Esophagus muscularis mucosa (tissue), 4 donors: ENCODE measurements at regions not wholly inside any gene's neighbourhood (a gene's known extent, or its start where the extent isn't known, plus 50 kb on each side); places are given as distances from the start of the nearest gene placed in this dataset.

Experiments used
- DNase-seq: peaks from one replicate; pipeline ENCODE4 v3.0.0-alpha.2; 2017; ENCODE audit errors: extremely low spot score
- H3K27ac ChIP-seq, 4 donors: fragments of 200-600 bp; sonication (generic); replicated peaks in 1 of 4; 1 replicate in 3 of 4; 2 replicates in 1 of 4; pipeline ENCODE4 v1.5.1; 2016 to 2019; ENCODE audit warnings: mild to moderate bottlenecking in 1 of 4
- H3K27me3 ChIP-seq, 4 donors: fragments of 200-600 bp; sonication (generic); one replicate each; pipeline versions ENCODE4 v1.5.1 to v1.6.0; 2016 to 2019
- H3K36me3 ChIP-seq, 4 donors: fragments of 200-600 bp; sonication (generic); one replicate each; pipeline ENCODE4 v1.5.1; 2016 to 2019
- H3K4me1 ChIP-seq, 4 donors: fragments of 200-600 bp; sonication (generic); one replicate each; pipeline ENCODE4 v1.5.1; 2016 to 2019
- H3K4me3 ChIP-seq, 4 donors: fragments of 200-600 bp; sonication (generic); 1 replicate in 2 of 4; 2 replicates in 2 of 4; pipeline ENCODE4 v1.5.1; 2016 to 2019; ENCODE audit warnings: mild to moderate bottlenecking in 4 of 4, moderate library complexity in 1 of 4
- H3K9me3 ChIP-seq, 4 donors: fragments of 200-600 bp; sonication (generic); 1 replicate in 3 of 4; 2 replicates in 1 of 4; pipeline ENCODE4 v1.5.1; 2016 to 2019
- EP300 ChIP-seq: sonication (generic); formaldehyde crosslinking; IDR thresholded peaks from one replicate; pipeline ENCODE4 v1.6.1; 2017; ENCODE audit warnings: antibody characterized with exemption
- POLR2A ChIP-seq: fragments of 450-650 bp; IDR thresholded peaks from one replicate; pipeline ENCODE4 v1.6.1; 2017; ENCODE audit warnings: antibody characterized with exemption, moderate library complexity, mild to moderate bottlenecking, low read depth
- POLR2AphosphoS5 ChIP-seq, 2 donors: sonication (generic); formaldehyde crosslinking; IDR thresholded peaks; one replicate each; pipeline ENCODE4 v1.6.1; 2017; ENCODE audit warnings: antibody characterized with exemption in 2 of 2
- WGBS: methylation state at CpG from one replicate; pipeline ENCODE4 v1.1.5; 2018; 5-methylcytosine and 5-hydroxymethylcytosine counted together
- intact Hi-C: fragments of 100-400 bp; cut with DNase I; formaldehyde crosslinking; loops from one replicate; pipeline ENCODE4 v1.15.1; 2023
- TF ChIP-seq, protein P1 (sequence below), 3 experiments: fragments of 200-600 bp in 2 of 3; fragments of 450-650 bp in 1 of 3; sonication (generic) in 2 of 3; IDR thresholded peaks; one replicate each; pipeline ENCODE4 v1.5.1; 2017 to 2019; ENCODE audit warnings: antibody characterized with exemption in 3 of 3, mild to moderate bottlenecking in 2 of 3, moderate library complexity in 1 of 3

DNA sequence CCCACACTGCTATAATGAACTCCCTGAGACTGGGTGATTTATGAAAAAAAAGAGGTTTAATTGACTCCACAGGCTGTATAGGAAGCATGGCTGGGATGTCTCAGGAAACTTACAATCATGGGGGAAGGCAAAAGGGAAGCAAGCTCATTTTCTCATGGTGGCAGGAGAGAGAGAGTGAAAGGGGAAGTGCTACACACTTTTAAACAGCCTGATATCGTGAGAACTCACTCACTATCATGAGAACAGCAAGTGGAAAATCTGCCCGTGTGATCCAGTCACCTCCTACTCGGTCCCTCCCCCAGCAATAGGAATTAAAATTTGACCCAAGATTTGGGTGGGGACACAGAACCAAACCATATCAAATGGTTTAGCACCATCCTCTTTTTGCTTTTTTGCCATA lies 116.6 kb upstream of the CEP162 start:
- 70% methylated on average over 3 of the region's 3 CpGs for WGBS
- H3K36me3 ChIP-seq: no peaks in the 10 kb centered on the region
- H3K27me3 ChIP-seq: no peaks in the 10 kb centered on the region
- no peaks in the 10 kb centered on the region for H3K4me1 ChIP-seq
- no peak overlapping the region for H3K27ac ChIP-seq
- H3K4me3 ChIP-seq: no peak overlapping the region
- no peak for TF ChIP-seq POLR2AphosphoS5 (IDR thresholded peaks at IDR 0.05)
- TF ChIP-seq, protein P1, sequence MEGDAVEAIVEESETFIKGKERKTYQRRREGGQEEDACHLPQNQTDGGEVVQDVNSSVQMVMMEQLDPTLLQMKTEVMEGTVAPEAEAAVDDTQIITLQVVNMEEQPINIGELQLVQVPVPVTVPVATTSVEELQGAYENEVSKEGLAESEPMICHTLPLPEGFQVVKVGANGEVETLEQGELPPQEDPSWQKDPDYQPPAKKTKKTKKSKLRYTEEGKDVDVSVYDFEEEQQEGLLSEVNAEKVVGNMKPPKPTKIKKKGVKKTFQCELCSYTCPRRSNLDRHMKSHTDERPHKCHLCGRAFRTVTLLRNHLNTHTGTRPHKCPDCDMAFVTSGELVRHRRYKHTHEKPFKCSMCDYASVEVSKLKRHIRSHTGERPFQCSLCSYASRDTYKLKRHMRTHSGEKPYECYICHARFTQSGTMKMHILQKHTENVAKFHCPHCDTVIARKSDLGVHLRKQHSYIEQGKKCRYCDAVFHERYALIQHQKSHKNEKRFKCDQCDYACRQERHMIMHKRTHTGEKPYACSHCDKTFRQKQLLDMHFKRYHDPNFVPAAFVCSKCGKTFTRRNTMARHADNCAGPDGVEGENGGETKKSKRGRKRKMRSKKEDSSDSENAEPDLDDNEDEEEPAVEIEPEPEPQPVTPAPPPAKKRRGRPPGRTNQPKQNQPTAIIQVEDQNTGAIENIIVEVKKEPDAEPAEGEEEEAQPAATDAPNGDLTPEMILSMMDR (IDR thresholded peaks at IDR 0.05): no peak
- TF ChIP-seq EP300: no peak
- no peak for TF ChIP-seq POLR2A
- no peaks in the 10 kb centered on the region for H3K9me3 ChIP-seq
- intact Hi-C loops: no loop called here
- DNase-seq: no peak

DNA sequence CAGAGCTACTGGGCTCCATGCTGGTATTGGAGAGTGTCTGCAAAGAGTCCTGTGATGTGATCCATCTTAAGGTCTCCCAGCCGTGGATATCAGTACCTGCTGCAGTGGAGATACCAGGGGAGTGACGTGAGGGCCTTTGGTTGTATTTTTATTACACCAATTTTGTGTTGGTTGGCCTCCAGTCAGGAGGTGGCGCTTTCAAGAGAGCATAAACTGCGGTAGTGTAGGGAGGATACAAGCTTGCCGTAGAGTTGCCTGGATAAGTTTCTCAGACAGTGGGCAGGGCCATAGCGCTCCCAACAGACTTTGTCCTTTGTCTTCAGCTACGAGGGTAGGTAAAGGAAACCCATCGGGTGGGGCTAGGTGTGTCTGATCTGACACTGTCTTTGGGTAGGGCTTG lies 113.0 kb upstream of the CEP162 start:
- H3K27me3 ChIP-seq: no peaks in the 10 kb centered on the region
- H3K27ac ChIP-seq: no peak overlapping the region
- H3K36me3 ChIP-seq: no peaks in the 10 kb centered on the region
- no peaks in the 10 kb centered on the region for H3K4me1 ChIP-seq
- peaks cover 0 to 7% (median 2%) of the 10 kb centered on the region in 4 donors for H3K9me3 ChIP-seq
- TF ChIP-seq POLR2AphosphoS5 (IDR thresholded peaks at IDR 0.05) (no peak), EP300 (no peak), POLR2A (no peak)
- TF ChIP-seq, protein P1 (IDR thresholded peaks at IDR 0.05): no peak
- no peak overlapping the region for H3K4me3 ChIP-seq
- intact Hi-C loops: no loop called here
- DNase-seq: no peak
- WGBS: 86% methylated on average over 8 of the region's 8 CpGs

DNA sequence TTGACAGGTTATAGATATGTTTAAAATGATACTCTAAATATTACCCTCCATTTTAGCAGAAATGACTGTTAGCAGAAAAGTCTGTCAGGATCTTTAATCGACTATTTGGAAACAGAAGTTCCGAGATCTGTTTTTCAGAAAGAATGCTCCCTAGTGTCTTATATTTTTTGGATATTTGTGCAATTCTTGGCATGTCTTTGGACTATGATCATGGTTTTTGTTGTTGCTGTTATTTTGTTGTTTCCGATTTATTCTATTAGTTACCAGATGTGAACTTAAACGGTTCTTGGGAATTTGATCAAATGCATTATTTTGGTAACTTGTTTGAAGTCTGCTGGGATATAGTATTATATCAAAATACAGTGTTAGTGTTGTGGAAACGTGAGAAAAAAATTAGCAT lies 106.4 kb upstream of the CEP162 start:
- DNase-seq: no peak
- Histone ChIP-seq H3K36me3 (no peaks in the 10 kb centered on the region), H3K9me3 (peaks cover 0 to 7% (median 2%) of the 10 kb centered on the region in 4 donors), H3K27me3 (no peaks in the 10 kb centered on the region), H3K27ac (no peak overlapping the region), H3K4me3 (no peak overlapping the region), H3K4me1 (peaks cover 0 to 13% (median 11%) of the 10 kb centered on the region in 4 donors)
- no peak for TF ChIP-seq EP300
- TF ChIP-seq, protein P1 (IDR thresholded peaks at IDR 0.05): no peak
- TF ChIP-seq POLR2A: no peak
- TF ChIP-seq POLR2AphosphoS5 (IDR thresholded peaks at IDR 0.05): no peak
- WGBS: 62% methylated on average over 5 of the region's 5 CpGs
- intact Hi-C loops: no loop called here

DNA sequence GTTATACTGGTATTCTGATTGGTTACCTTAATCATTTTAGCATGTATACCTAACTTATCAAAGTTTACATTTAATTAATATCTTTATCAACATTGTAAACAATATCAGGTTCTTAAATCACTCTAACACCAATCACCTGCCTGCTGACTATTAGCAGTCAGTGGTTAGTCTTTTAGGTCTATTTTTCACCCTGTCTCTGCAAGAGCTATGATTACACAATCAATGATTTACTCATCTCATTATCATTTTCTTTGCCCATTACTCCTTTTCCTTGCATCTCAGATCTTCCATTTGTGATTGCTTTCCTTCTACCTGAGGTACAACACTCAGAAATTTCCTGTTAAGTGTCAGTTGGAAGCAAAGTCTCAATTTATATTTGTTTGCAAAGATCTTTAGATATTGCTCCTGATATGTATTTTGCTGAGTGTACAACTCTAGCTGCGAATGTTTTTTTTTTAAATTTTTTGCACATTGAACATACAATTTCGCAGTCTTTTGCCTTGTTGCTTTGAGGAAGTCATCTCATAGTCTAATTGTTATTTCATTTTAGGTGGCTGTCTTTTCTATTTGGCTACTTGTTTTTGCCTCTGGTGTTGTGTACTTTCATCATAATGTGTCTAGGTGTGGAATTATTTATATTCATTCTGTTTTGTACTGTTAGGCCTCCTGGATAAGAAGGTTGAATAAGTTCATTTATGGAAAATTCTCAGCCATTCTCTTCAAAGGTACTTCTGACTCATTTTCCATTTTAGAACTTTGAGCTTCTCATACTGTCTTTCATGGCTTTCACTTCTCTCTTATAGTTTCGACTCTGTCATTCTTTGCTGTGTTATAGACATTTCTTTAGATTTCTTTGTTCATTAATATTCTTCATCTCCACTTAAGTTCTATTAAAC lies 104.9 kb upstream of the CEP162 start:
- Histone ChIP-seq H3K36me3 (no peaks in the 10 kb centered on the region), H3K27ac (no peak overlapping the region), H3K4me3 (no peak overlapping the region), H3K9me3 (peaks cover 0 to 7% (median 2%) of the 10 kb centered on the region in 4 donors), H3K4me1 (peaks cover 0 to 15% (median 13%) of the 10 kb centered on the region in 4 donors), H3K27me3 (no peaks in the 10 kb centered on the region)
- no peak for DNase-seq
- TF ChIP-seq POLR2A: no peak
- TF ChIP-seq, protein P1 (IDR thresholded peaks at IDR 0.05): no peak
- TF ChIP-seq POLR2AphosphoS5 (IDR thresholded peaks at IDR 0.05): no peak
- TF ChIP-seq EP300: no peak
- intact Hi-C loops: no loop called here
- 62% methylated on average over 3 of the region's 3 CpGs for WGBS
